ENCODE measurements at regions not wholly inside any gene's neighbourhood (a gene's known extent, or its start where the extent isn't known, plus 50 kb on each side); places are given as distances from the start of the nearest gene placed in this dataset.

DNA sequence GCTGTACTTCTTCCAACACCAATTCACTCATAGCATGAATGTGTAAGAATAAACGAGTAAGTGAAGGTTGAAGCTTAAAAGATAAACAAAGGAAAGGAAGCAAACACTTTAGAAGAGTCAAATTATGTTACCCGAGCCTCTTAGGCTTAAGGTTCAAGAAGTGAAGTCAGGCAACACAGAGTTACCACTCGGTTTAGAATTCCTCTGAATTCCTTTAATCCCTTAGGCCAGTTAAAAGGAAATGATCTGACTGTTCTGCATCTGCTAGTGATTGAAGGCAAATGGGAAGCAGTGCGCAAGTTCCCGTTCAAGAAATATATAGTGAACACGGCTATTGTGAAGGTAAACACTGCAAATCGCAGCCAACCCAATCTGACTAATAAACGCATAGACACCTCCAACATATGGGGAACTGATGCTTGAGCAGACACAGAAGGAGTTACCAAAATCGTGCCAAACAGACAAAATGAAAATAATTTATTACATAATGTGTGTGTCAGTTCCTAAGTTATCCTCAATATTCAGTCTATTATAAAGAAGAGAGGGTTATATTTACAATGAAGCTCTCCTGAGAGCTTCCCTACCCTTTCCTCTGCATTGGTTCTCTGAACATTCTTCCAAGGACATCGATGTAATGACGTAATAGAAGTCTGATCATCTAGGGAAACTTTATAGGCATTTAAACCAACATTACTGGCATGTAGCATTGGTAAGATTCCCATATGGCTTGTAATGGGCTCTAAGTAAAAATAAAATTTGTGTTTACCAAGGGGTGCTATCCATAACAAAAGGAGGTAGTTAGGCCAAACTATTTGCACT is 837.1 kb upstream of the ZNF608 start:
- no TSS peak for BruUV-seq (replicated peaks)
- H3K79me2 ChIP-seq (ENCODE audit: insufficient read depth, low read length): no peaks in the 10 kb centered on the region
- no peak overlapping the region for H2AFZ ChIP-seq (ENCODE audit: low read length)
- ChIA-PET POLR2A (no interaction called here), CTCF (ENCODE audit: low intra/inter-chr PET ratio, low total read pairs) (no interaction called here)
- H3K36me3 ChIP-seq (replicated peaks in 1 of 2; ENCODE audit: control insufficient read depth in 1 of 2, insufficient read depth in 2 of 2, low read length in 2 of 2): no peaks in the 10 kb centered on the region
- in situ Hi-C loops (cut with HindIII; ENCODE audit: extremely low pct_ligation_motif_present, low pct_unique_long_range_greater_than_20kb) (no loop called here), intact Hi-C loops (cut with micrococcal nuclease; ENCODE audit: unreplicated experiment) (no loop called here)
- no peaks in the 10 kb centered on the region for H3K4me1 ChIP-seq (ENCODE audit: insufficient read depth, low read length)
- H4K20me1 ChIP-seq (ENCODE audit: insufficient read depth, low read length): no peaks in the 10 kb centered on the region
- DNase-seq (ENCODE audit: low spot score) (no peak), FAIRE-seq (no peak), ATAC-seq (no peak)
- H3K27ac ChIP-seq (ENCODE audit: extremely low read length, insufficient read depth, low read length): no peak overlapping the region
- H3K4me2 ChIP-seq (ENCODE audit: low read depth, low read length): no peak overlapping the region
- TF ChIP-seq ZNF510 (CRISPR knock-in tag; IDR thresholded peaks at IDR 0.05; ENCODE audit: low read depth) (no peak), CREB1 (IDR thresholded peaks at IDR 0.05) (peak; percentile 45), CREB1 (CRISPR knock-in tag; IDR thresholded peaks at IDR 0.05) (no peak), ATF7 (IDR thresholded peaks at IDR 0.05) (peak; percentile 73), ATF7 (CRISPR knock-in tag; IDR thresholded peaks at IDR 0.05) (no peak)
- no peak overlapping the region for H3K4me3 ChIP-seq (replicated peaks in 1 of 3; ENCODE audit: insufficient read depth in 1 of 3, low read depth in 2 of 3, low read length in 3 of 3)
- WGBS (ENCODE audit: low lambda C conversion rate): 41% methylated on average over 11 of the region's 11 CpGs
- H3K9ac ChIP-seq (ENCODE audit: insufficient read depth, low read depth, low read length): no peak overlapping the region
- H3K27me3 ChIP-seq (ENCODE audit: control insufficient read depth in 1 of 2, insufficient read depth in 2 of 2, low read length in 2 of 2): no peaks in the 10 kb centered on the region
- H3K9me3 ChIP-seq (ENCODE audit: low read length): peaks cover 23% of the 10 kb centered on the region

DNA sequence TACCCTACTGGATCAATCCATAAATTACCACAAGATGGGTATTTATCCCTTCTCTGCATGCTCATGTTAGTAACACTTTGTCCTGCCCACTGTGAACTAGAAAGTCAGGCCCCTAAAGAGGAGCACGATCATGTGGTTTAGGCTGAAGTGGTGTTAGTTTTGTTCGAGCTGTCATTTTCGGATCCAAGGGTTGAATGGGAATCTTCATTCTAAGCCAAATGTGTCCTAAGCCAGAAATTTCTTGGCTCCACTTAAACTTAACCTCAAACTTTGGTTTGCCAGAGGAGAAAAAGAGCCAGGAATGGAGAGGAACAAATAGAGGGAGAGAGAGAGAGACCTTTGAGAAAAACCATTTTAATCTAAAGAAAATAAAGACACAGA is 837.7 kb upstream of the ZNF608 start:
- in situ Hi-C loops (cut with HindIII; ENCODE audit: extremely low pct_ligation_motif_present, low pct_unique_long_range_greater_than_20kb): no loop called here
- DNase-seq (ENCODE audit: low spot score) (no peak), ATAC-seq (no peak), FAIRE-seq (no peak)
- Histone ChIP-seq H2AFZ (ENCODE audit: low read length) (no peak overlapping the region), H3K27ac (ENCODE audit: extremely low read length, insufficient read depth, low read length) (no peak overlapping the region), H3K36me3 (replicated peaks in 1 of 2; ENCODE audit: control insufficient read depth in 1 of 2, insufficient read depth in 2 of 2, low read length in 2 of 2) (no peaks in the 10 kb centered on the region), H3K27me3 (ENCODE audit: control insufficient read depth in 1 of 2, insufficient read depth in 2 of 2, low read length in 2 of 2) (no peaks in the 10 kb centered on the region), H3K4me1 (ENCODE audit: insufficient read depth, low read length) (no peaks in the 10 kb centered on the region), H3K4me2 (ENCODE audit: low read depth, low read length) (no peak overlapping the region), H3K9me3 (ENCODE audit: low read length) (peaks cover 22% of the 10 kb centered on the region), H3K4me3 (replicated peaks in 1 of 3; ENCODE audit: insufficient read depth in 1 of 3, low read depth in 2 of 3, low read length in 3 of 3) (no peak overlapping the region), H4K20me1 (ENCODE audit: insufficient read depth, low read length) (no peaks in the 10 kb centered on the region), H3K9ac (ENCODE audit: insufficient read depth, low read depth, low read length) (no peak overlapping the region), H3K79me2 (ENCODE audit: insufficient read depth, low read length) (no peaks in the 10 kb centered on the region)
- ChIA-PET CTCF (ENCODE audit: low intra/inter-chr PET ratio, low total read pairs) (no interaction called here), POLR2A (no interaction called here)
- no TSS peak for BruUV-seq (replicated peaks)
- WGBS (ENCODE audit: low lambda C conversion rate): 0% methylated on average over 3 of the region's 3 CpGs
- intact Hi-C loops (cut with micrococcal nuclease; ENCODE audit: unreplicated experiment): no loop called here
- TF ChIP-seq KMT2A (CRISPR knock-in tag; IDR thresholded peaks at IDR 0.05) (no peak), RAD51 (IDR thresholded peaks at IDR 0.05; ENCODE audit: borderline replicate concordance) (no peak), ZNF432 (CRISPR knock-in tag; IDR thresholded peaks at IDR 0.05; ENCODE audit: borderline replicate concordance) (no peak), ZNF121 (CRISPR knock-in tag; IDR thresholded peaks at IDR 0.05) (no peak), POGZ (CRISPR knock-in tag; IDR thresholded peaks at IDR 0.05) (no peak), ZNF703 (CRISPR knock-in tag; IDR thresholded peaks at IDR 0.05; ENCODE audit: borderline replicate concordance) (no peak), ZNF225 (CRISPR knock-in tag; IDR thresholded peaks at IDR 0.05) (no peak), RELA (CRISPR knock-in tag; IDR thresholded peaks at IDR 0.05) (no peak), ETV5 (CRISPR knock-in tag; IDR thresholded peaks at IDR 0.05; ENCODE audit: borderline replicate concordance) (no peak), HOXA5 (CRISPR knock-in tag; IDR thresholded peaks at IDR 0.05) (no peak)
- TF ChIP-seq, protein P1, sequence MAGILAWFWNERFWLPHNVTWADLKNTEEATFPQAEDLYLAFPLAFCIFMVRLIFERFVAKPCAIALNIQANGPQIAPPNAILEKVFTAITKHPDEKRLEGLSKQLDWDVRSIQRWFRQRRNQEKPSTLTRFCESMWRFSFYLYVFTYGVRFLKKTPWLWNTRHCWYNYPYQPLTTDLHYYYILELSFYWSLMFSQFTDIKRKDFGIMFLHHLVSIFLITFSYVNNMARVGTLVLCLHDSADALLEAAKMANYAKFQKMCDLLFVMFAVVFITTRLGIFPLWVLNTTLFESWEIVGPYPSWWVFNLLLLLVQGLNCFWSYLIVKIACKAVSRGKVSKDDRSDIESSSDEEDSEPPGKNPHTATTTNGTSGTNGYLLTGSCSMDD (CRISPR knock-in tag; IDR thresholded peaks at IDR 0.05): no peak
- TF ChIP-seq, protein P2, sequence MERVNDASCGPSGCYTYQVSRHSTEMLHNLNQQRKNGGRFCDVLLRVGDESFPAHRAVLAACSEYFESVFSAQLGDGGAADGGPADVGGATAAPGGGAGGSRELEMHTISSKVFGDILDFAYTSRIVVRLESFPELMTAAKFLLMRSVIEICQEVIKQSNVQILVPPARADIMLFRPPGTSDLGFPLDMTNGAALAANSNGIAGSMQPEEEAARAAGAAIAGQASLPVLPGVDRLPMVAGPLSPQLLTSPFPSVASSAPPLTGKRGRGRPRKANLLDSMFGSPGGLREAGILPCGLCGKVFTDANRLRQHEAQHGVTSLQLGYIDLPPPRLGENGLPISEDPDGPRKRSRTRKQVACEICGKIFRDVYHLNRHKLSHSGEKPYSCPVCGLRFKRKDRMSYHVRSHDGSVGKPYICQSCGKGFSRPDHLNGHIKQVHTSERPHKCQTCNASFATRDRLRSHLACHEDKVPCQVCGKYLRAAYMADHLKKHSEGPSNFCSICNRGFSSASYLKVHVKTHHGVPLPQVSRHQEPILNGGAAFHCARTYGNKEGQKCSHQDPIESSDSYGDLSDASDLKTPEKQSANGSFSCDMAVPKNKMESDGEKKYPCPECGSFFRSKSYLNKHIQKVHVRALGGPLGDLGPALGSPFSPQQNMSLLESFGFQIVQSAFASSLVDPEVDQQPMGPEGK (CRISPR knock-in tag; IDR thresholded peaks at IDR 0.05): no peak

Data from HepG2 (cell line).